ENCODE measurements at regions not wholly inside any gene's neighbourhood (a gene's known extent, or its start where the extent isn't known, plus 50 kb on each side); places are given as distances from the start of the nearest gene placed in this dataset.

GRCh38 chr10:4504550-4504949, 321.5 kb upstream of the AKR1E2 start:
- no peak for TF ChIP-seq POLR2A (IDR thresholded peaks at IDR 0.05; ENCODE audit: low read depth, low read length)
- no peak for TF ChIP-seq CTCF (IDR thresholded peaks at IDR 0.05; ENCODE audit: extremely low read depth in 1 of 2, insufficient read depth in 1 of 2, low read depth in 1 of 2, low read length in 2 of 2)
- no peak for TF ChIP-seq MAX (IDR thresholded peaks at IDR 0.05; ENCODE audit: insufficient read depth, insufficient read length)
- no peak for TF ChIP-seq EZH2 (IDR thresholded peaks at IDR 0.05; ENCODE audit: borderline replicate concordance, low read depth, low read length, severe bottlenecking)
- TF ChIP-seq POLR2AphosphoS5 (IDR thresholded peaks at IDR 0.05; ENCODE audit: insufficient read depth, low read depth, low read length) = no peak
- TF ChIP-seq MYC (IDR thresholded peaks at IDR 0.05; ENCODE audit: low read depth, low read length) = no peak
- no peak for TF ChIP-seq JUN (IDR thresholded peaks at IDR 0.05; ENCODE audit: borderline replicate concordance, insufficient read depth, insufficient read length, low read depth)
- no peak for TF ChIP-seq GATA2 (IDR thresholded peaks at IDR 0.05; ENCODE audit: insufficient read depth, insufficient read length, low read depth, low read length)
